ENCODE measurements at regions not wholly inside any gene's neighbourhood (a gene's known extent, or its start where the extent isn't known, plus 50 kb on each side); places are given as distances from the start of the nearest gene placed in this dataset.

GRCh38 chr20:6685181-6685582 is 82.3 kb upstream of the BMP2 start:
- TF ChIP-seq CTCF (IDR thresholded peaks at IDR 0.05; ENCODE audit: borderline replicate concordance, extremely low read depth, low read length, poor library complexity, severe bottlenecking) (no peak), EZH2 (IDR thresholded peaks at IDR 0.05; ENCODE audit: borderline replicate concordance, low read depth, low read length, severe bottlenecking) (no peak)

Data from DND-41 (cell line).